ENCODE measurements at regions not wholly inside any gene's neighbourhood (a gene's known extent, or its start where the extent isn't known, plus 50 kb on each side); places are given as distances from the start of the nearest gene placed in this dataset.

DNA sequence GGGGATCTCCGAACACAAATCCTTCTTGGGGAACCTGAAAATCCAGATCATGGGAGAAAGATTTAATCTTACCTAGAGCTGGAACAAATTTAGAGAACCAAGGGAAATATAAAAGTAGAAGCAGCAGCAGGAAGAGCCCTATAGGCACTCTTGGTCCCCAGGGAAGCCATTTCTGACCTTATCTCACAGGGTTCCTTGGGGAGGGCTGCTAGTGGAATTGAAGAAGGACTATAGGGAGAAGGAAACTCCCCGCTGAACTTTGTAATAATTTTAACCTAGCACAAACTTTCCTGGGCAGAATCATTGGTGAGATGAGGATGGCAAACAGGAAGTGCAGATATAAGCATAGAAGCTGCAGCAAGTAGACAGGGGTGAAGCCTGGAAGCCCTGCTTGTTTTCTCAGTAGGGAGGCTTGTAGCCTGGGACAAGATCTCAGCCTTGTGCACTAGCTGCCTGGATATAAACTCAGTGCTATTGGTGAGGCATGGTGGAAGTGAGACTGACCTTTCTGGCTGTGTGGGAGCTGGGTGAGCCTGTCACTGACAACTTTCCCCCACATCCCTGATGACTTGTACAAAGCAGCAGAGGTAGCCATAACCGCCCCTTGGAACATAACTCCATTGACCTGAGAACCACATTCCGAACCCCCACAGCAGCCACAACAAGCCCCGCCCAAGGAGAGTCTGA lies 343.0 kb upstream of the TGFBR2 start:
- DNase-seq (ENCODE audit: low spot score) = no peak

DNA sequence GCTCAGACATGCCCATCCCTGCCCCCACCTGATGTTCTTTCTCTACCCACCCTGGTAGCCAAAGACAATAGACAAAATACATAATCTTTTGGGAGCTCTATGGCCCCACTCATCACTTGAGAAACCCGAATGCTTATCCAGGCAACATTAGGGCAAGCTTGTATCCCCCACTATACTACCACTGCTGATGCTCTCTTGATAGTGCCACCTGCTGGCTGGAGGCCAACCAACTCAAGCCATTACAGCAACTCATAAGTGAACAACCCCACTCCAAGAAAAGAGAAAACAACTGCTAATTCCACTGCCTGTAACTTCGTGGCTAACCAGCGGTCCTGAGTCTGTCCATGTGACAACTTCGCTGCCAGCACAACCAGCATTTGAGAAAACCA lies 342.5 kb upstream of the TGFBR2 start:
- DNase-seq (ENCODE audit: low spot score) = no peak

DNA sequence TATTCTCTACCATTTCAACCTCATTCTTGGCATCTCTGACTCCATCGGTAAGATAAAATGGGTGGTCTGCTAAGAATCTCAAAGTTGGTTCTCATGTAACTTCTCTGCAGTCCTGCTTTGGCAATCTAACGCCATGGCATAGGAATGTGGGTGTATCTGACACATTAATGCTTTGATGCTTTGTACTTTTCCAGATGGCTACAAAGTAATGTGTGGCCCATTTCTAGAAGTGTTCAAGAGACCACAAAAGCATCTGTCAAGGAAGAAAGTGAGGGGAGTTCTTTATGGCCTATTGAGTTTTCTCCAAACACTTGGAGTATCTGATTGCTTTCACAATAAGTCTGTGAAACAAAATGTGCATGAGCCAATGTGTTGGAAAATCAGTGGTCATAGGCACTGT lies 339.9 kb upstream of the TGFBR2 start:
- DNase-seq (ENCODE audit: low spot score) = no peak

DNA sequence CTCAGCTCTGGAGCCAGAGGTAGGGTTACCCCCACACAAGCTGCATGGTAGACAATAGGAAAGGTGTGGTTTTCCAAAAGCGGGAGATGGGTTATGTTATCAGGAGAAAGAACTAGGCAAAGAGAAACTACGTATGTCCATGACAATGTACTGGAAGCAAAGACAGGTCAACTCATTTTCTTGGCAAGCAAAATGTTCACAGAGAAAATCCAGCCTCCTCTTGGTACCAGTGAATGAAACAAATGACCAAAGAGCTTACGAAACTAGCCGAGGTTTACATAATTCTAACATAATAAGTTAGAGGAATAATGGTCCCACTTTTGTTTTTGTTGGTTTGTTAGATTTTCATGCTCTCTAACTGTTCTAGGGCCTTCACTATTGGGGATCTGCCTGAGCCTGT lies 338.1 kb upstream of the TGFBR2 start:
- DNase-seq (ENCODE audit: low spot score) = no peak

DNA sequence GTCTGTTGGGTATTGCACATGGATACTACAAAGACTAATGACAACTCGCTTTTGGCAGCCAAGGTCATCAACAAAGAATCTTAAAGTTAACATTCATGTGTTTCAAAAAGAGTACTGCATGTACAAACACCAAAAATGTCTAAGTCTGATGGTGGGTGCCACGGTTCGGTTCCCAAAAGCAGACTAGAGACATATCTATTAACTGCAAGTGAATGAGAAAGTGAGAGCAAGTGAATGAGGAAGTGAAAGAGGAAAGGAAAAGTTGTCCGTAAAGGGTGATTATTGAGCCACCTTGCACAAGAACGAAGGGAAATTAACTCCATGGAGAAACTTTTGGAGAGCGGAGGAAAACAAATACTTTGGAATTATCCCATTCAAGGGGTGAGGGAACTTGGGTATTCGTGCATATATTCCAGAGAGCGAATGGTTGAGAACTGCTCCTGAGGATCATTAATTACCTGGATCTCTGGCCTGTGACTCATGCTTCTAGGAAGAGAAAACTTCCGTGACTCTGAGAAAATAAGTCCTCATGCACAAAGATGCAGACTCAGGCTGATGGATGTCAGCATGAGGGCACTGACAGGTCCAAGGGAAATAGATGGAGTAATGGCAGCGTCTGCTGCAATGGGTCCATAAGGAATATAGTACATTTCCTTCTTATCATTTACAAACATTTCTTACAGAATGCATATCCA lies 336.5 kb upstream of the TGFBR2 start:
- DNase-seq (ENCODE audit: low spot score) = no peak

DNA sequence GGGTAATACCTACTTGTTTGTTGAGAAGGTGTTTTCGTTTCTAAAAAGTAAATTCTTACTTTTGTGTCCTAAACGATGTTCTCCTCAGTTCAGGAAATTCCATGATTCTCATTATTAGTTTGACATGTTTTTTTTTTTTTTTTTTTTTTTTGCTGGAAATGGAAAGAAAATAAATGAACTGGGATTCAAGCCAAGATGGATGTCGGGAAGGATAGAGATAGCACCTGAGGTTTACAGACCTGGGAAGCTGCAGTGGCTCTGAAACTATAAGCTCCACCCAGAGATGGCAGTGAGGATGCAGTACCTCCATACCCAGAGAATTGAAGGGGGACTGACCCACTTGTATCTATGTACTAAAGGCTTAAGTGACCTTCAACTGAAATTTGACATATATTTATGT lies 334.6 kb upstream of the TGFBR2 start:
- DNase-seq (ENCODE audit: low spot score) = no peak

DNA sequence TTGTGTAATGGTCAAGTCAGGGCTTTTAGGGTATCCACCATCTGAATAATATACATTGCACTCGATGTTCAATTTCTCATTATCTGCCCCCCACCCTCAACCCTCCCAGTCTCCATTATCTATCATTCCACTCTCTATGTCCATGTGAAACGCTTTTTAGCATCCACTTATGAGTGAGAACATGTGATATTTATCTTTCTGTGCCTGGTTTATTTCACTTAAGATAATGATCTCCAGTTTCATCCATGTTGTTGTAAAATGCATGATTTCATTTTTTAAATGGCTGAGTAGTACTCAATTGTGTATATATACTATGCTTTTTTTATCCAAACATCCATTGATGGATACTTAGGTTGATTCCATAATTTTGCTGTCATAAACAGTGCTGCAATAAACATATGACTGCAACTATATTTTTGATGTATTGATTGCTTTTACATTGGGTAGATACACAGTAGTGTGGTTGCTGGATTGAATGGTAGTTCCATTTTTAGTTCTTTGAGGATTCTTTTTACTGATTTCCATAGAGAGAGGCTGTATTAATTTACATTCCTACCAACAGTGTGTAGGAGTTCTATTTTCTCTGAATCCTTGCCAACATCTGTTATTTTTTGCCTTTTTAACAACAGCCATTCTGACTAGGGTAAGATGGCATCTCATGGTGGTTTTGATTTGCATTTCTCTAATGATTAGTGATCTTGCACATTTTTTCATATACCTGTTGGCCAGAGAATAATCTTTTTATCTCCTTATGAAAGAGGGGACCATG lies 332.9 kb upstream of the TGFBR2 start:
- DNase-seq (ENCODE audit: low spot score) = no peak

DNA sequence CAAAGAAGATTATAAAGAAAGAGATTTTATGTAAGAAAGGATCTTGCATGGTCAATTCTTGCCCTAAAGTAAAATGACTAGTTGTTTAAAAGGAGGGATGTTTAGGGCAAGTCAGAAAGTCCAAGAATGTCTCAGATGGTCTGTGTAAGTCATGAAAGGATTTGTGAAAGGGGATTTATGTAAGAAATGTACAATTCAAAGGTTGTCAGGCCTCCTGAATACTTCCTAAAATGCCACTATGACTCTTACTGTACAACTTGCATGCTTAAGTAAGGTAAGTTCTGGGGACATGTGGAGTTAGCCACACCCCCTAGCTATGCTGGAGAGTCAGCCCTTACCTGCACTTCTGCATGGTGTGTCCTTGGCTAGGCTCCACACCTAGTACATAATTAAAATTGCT lies 328.9 kb upstream of the TGFBR2 start:
- DNase-seq (ENCODE audit: low spot score) = no peak

DNA sequence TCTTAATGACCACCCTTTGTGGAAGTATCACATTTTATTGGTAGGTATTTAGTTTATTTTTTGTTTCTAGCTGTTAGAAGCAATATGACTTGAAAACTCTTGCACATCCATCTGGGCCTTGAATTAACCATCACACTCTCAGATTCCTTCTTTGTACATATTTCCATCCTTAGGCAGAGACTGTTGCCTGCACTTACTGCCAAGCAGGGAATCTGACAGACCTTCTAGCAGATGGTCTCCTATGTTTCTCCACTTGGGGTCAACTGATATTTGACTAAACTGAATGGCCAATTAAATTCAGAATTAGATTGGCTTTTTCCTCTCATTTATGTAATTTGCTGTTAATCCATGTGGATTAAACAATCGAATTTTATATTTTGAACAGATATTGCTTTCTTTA lies 324.9 kb upstream of the TGFBR2 start:
- DNase-seq (ENCODE audit: low spot score) = no peak

DNA sequence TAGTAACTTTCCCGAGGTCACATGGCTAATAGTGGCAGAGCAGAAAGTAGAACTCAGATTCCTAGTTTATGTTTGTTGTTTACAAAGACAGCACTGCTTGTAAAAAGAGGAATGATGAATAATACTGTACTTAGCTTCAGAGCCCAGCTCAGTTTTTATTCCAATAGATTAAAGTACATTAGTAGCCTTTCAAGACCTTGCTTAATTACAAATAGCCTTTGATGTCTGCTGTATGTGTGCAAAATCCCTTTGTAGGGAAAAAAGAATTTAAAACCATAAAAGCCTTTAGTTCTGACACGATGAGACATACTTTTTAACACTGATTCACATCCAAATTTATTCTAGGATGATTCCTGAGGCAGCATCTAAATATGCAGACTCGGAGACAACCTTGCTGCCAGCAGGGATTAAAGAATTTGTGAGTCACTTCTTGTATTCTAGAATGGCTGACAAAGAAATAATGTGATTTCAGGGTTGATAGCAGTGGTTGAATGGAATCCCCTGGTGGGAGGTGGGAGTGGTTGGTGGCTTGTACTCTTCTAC lies 324.2 kb upstream of the TGFBR2 start:
- DNase-seq (ENCODE audit: low spot score) = no peak

DNA sequence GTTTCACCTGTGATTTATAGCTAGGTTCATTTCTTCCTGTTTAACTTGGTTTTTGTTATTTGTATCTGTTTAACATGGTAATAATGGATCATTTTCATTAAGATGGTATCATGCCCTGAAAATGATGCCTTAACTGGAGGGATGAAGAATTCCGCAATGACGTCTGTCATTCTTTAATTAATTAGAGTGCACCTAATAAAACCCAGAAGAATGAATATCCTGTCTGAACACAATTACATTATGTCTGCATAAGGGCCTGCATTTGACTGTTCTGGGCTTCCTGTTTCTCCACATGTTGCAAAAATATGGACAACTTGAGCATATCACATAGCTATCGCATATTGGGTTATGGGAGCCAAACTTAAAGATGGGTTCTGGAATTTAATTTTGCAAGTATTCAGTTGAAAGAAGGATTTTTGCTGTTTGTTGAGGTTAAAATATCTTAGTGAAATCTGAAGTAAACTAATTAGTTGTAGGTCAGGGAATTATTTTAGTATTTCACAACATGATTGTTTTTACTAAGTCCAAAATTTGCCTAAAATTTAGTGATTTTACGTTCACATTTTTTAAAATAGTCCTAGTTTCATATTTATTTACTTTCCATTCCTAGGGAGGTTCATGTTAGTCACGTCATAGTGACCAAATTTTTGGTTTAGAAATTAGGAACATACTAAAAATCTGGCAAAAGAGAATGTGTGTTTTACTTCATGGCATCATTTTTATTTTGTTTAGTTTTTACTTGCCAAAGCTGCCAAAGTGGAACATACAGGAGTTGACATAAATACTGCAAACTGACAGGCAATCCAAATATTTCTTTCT lies 321.0 kb upstream of the TGFBR2 start:
- DNase-seq (ENCODE audit: low spot score) = no peak

DNA sequence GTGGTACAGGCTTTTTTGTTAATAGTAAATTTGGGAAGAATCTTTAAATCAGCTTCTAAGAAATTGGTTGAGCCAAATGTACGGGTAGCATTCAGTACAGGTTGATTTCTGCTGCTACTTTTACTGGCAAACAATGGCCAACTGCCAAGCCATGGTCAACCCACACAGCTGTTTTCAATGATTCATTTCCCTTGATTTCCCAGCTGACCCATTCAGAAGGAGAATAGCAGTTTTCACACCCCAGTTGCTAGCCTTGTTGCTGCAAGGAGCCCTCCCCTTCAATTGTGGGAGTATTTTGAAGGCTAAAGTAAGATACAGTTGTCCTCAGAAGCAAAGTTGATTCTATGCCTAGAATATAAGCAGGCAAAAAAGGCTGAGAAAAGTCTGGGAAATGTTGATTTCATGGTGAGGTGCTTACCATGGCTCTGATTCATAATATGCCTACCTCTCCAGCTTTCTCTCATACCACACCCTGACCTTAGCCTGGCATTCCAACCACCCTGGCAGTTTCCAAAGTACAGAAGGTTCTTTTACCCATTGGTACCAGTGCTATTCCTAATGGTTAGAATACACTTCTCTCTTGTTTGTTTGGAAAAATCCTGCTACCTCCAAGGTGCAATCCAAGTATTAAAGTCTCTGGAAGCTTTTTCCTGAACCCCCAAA lies 320.3 kb upstream of the TGFBR2 start:
- no peak for DNase-seq (ENCODE audit: low spot score)

DNA sequence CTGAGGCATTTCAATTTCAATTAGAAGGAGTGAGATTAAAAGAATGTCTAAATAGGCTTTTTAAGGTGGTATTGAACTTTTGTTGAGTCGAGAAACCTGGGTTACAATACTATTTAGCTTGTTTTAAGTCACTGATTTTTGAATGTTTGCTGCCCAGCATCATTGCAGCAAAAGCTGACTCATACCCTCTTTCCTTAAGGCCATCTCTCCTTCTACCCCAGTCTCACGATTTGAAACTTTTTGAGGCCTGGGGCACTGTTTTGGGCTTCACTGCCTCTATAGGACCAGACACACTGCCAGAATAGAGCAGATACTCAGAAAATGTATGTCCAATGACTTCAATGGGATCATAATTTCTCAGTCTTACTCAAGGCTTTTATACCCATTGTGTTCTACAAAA lies 319.6 kb upstream of the TGFBR2 start:
- no peak for DNase-seq (ENCODE audit: low spot score)

DNA sequence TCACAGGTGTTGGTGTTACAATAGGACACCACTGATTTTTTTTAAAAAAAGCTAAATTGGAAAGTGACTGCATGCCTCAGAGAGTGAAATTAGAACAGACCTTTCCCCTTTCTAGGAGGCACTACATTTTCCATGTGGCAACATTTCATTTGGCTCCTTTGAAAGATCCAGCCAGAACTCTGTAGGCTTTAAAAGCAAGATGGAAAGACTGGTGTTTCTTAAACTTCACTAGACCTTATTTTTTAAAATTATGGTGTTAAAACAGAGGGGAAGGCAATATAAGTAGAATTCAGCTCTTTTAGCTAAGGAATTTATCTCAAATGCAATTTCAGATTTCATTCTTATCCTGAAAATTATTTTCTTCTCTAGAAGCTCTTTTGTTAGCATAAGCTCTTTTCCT lies 317.6 kb upstream of the TGFBR2 start:
- DNase-seq (ENCODE audit: low spot score) = no peak

DNA sequence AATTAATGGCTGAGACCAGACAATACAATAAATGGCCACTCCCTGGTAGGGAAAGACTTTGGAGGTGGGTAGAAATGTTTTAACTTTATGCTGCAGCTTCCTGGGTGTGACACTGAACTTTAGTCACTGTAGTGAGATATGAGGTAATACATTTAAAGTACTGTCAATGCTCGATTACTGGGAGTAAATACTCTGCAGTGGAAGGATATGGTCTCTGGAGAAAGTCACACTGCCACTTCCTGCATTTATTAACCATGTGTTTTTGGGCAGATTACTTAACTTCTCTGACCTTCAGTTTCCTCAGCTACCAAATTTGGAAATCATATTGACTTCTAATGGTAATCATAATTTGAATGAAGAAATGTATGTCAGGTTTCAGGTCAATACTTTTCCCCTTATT lies 317.1 kb upstream of the TGFBR2 start:
- no peak for DNase-seq (ENCODE audit: low spot score)

DNA sequence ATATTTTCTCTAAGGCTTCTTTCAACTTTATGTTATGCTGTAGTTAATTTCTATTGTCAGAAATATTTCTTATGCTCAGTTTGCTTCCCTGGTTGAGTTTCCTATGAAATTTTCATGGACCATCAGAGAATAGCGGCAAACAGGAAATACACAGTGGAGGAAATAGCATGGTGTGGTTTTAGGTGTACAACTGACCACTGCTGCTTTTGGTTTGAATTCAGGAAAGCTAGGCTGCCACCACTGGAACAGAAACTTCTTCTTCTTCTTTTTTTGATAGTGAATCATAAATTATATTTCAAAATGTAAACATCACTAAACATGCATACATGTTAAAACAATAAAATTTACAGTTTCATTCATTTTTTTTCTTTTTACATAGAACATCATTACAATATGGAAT lies 316.6 kb upstream of the TGFBR2 start:
- no peak for DNase-seq (ENCODE audit: low spot score)

DNA sequence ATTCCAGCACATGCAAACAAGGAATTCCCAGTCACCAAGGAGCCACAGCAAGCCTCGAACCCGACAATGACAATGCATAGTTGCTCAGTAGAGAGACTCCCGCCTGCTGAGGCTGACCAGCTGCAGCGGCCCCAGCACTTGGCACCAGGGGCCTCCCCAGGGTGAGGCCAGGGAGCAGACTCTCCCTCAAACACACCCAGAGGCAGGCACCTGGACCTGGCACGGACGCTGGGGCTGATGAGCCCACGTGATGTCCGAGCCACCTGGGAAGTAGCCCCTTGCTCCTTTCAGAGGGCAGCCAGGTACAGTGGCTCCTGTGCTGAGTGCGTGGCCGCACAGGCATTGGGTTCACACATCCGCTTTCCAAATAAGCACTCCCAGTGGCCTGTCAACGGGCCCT lies 315.9 kb upstream of the TGFBR2 start:
- DNase-seq (ENCODE audit: low spot score) = no peak

DNA sequence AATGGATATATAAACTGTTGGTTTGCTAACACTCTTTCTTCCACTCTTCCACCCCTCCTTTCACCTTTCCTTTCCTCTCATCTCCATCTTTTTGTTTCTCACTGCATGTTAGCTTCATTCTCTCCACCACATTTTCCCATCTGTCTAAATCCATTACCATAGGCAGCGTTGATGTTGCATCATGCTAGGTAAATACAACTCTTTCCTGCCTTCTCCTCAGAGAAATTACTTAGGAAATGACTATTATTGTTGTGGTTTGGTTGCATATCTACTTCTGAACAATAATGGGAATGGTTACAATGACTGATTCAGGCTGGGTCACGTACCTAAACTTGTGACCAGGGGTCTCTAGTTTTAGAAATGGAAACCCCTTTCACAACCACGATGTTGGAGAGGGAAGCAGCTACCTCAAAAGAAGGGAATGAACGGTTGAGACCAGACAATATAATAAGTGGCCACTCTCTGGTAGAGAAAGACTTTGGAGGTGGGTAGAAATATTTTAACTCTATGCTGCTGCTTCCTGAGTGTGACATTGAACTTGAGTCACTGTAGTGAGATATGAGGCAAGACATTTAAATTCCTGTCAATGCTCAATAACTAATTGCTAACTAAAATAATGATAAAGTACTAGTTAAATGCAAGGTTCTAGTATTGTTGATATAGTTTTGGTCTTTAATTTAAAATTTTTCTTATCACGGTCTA lies 314.1 kb upstream of the TGFBR2 start:
- no peak for DNase-seq (ENCODE audit: low spot score)

DNA sequence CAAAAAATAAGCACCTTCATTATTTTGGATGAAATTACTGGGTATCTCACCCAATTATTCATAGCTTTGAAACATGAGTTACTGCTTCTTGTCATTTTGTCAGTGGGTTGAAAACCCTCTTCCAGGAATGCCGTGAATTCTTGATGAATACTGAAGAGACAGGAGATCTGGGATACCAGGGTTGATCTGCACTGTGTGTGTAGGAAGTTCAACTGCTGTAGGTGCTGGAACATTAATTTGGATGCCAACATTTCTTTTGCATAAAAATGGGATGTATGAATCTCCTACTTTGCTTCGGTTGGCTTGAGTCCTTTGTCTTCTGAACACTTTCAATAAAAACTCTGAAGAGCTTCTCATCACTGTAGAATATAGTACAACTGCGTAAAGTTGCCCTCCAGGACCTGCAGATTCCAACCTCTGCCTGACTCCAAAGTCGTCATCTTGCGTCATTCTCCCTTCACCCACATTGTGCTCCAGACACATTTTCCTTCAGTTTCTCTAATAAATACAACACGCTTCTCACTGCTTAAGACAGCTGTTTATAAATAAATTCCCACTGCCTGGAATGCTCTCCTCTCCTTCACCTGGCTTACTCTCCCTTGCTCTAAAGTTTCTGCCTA lies 312.7 kb upstream of the TGFBR2 start:
- DNase-seq (ENCODE audit: low spot score) = no peak

DNA sequence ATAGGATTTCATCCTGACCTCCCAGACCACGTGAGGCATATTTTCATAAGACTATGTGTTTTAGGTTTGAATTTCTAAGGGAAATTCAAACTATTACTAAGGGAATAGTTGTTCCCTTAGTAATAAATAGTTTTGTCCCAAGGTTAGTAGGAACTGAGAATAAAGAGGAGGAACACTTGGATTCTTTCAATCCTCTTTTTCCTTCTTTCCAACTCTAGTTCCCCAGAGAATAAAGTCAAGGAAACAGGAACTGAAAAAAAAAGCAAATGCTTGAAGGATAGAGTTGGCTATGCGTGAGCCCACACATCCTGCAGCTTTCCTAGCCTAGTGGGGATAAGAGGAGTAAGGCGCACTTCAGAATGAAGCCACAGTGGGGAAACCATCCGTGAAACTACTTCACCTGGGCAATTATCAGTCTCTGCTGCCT lies 312.1 kb upstream of the TGFBR2 start:
- DNase-seq (ENCODE audit: low spot score) = no peak

DNA sequence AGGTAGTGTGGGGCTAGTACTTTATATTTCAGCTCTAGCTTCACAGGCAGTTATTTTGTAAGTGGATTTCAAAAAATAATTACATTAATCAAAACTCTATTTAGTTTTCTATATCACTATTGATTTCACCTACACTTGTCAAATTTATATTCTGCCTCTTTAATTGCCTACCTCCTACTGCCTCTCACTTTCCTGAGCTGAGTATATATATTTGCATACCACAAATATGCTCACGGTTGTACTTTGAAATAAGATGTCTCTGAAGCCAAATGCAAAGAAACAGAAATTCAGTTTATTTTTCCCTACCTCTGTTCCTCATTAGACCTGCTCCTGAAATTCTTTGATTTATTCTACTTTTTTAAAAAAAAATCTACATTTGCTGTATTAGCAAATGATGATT lies 309.3 kb upstream of the TGFBR2 start:
- DNase-seq (ENCODE audit: low spot score) = no peak
